Stomach (tissue), 4 donors: ENCODE measurements at regions not wholly inside any gene's neighbourhood (a gene's known extent, or its start where the extent isn't known, plus 50 kb on each side); places are given as distances from the start of the nearest gene placed in this dataset.
"Not testable (repeated sequence)": the region's sequence is repeated elsewhere in the genome, so short reads cannot be mapped to it uniquely, and the experiment has no call there.

ENCODE experiments used
- EP300 ChIP-seq: sonication (generic); formaldehyde crosslinking; IDR thresholded peaks from one replicate; pipeline ENCODE4 v1.6.1; 2017; ENCODE audit warnings: antibody characterized with exemption
- POLR2AphosphoS5 ChIP-seq, 3 donors: sonication (generic); formaldehyde crosslinking; IDR thresholded peaks; one replicate each; pipeline ENCODE4 v1.6.1; 2016; ENCODE audit warnings: antibody characterized with exemption in 3 of 3

- not testable (repeated sequence) for TF ChIP-seq POLR2AphosphoS5 (IDR thresholded peaks at IDR 0.05); EP300
These were observed 119.1 kb upstream of the RMDN2 start for GRCh38 chr2:37806004-37806403.
